Fibroblast of lung (primary cell): ENCODE measurements at regions not wholly inside any gene's neighbourhood (a gene's known extent, or its start where the extent isn't known, plus 50 kb on each side); places are given as distances from the start of the nearest gene placed in this dataset.

Experiments used
- DNase-seq, 2 donors: peaks; one replicate each; pipeline versions ENCODE4 v3.0.0 to v3.0.0-alpha.2; 2010; ENCODE audit warnings: low read depth in 2 of 2
- H2AFZ ChIP-seq: 2 replicates; pipeline ENCODE4 v1.5.1; 2012; ENCODE audit warnings: low read length, control low read depth, inconsistent platforms
- H3K27ac ChIP-seq: 2 replicates; pipeline ENCODE4 v1.5.1; 2011; ENCODE audit warnings: low read length, control low read depth; ENCODE audit not compliant: insufficient read depth
- H3K27me3 ChIP-seq: 2 replicates; pipeline ENCODE4 v1.5.1; 2011; ENCODE audit warnings: mild to moderate bottlenecking, low read length; ENCODE audit not compliant: control insufficient read depth, insufficient read depth
- H3K36me3 ChIP-seq: 2 replicates; pipeline ENCODE4 v1.5.1; 2011; ENCODE audit warnings: low read length; ENCODE audit not compliant: control insufficient read depth, insufficient read depth
- H3K4me1 ChIP-seq: 2 replicates; pipeline ENCODE4 v1.5.1; 2011; ENCODE audit warnings: low read length; ENCODE audit not compliant: control insufficient read depth, insufficient read depth; ENCODE audit errors: extremely low read depth
- H3K4me2 ChIP-seq: 2 replicates; pipeline ENCODE4 v1.5.1; 2011; ENCODE audit warnings: low read length, control low read depth; ENCODE audit not compliant: insufficient read depth; ENCODE audit errors: extremely low read depth
- H3K4me3 ChIP-seq, 4 experiments: fragments of 200-600 bp in 1 of 4; sonication (generic) in 1 of 4; replicated peaks in 1 of 4; 2 replicates each; pipeline ENCODE4 v1.5.1; 2011 to 2016; ENCODE audit warnings: low read length in 4 of 4, low read depth in 3 of 4, mild to moderate bottlenecking in 3 of 4, control low read depth in 2 of 4, inconsistent platforms in 1 of 4, mixed read lengths in 1 of 4; ENCODE audit not compliant: insufficient read depth in 1 of 4; ENCODE audit errors: control extremely low read depth in 1 of 4
- H3K79me2 ChIP-seq: 2 replicates; pipeline ENCODE4 v1.5.1; 2012; ENCODE audit warnings: mild to moderate bottlenecking, low read length, inconsistent platforms; ENCODE audit not compliant: control insufficient read depth, insufficient read depth
- H3K9ac ChIP-seq: 2 replicates; pipeline ENCODE4 v1.5.1; 2011; ENCODE audit warnings: mild to moderate bottlenecking, low read length, control low read depth; ENCODE audit not compliant: insufficient read depth
- H3K9me3 ChIP-seq: 2 replicates; pipeline ENCODE4 v1.5.1; 2012; ENCODE audit warnings: low read depth, low read length; ENCODE audit not compliant: control insufficient read depth, insufficient read depth
- H4K20me1 ChIP-seq: 2 replicates; pipeline ENCODE4 v1.5.1; 2011; ENCODE audit warnings: low read length; ENCODE audit not compliant: control insufficient read depth, insufficient read depth; ENCODE audit errors: extremely low read depth
- CTCF ChIP-seq, 2 donors: IDR thresholded peaks in 1 of 2; conservative IDR thresholded peaks in 1 of 2; 1 replicate in 1 of 2; 2 replicates in 1 of 2; pipeline ENCODE4 v1.5.1; 2011 to 2012; ENCODE audit warnings: low read length in 2 of 2, control low read depth in 1 of 2, inconsistent platforms in 1 of 2, low read depth in 1 of 2, mild to moderate bottlenecking in 1 of 2
- EZH2 ChIP-seq: IDR thresholded peaks from 2 replicates; pipeline ENCODE4 v1.5.1; 2012; ENCODE audit warnings: low read length, control low read depth, mild to moderate bottlenecking; ENCODE audit errors: missing control alignments

- no peak overlapping the region for H2AFZ ChIP-seq
- peak in 1 of 2 donors; percentile 5 for DNase-seq
- H3K27ac ChIP-seq: no peak overlapping the region
- H3K9me3 ChIP-seq: no peaks in the 10 kb centered on the region
- no peak overlapping the region for H3K4me3 ChIP-seq
- H3K36me3 ChIP-seq: no peaks in the 10 kb centered on the region
- TF ChIP-seq EZH2: no peak
- TF ChIP-seq CTCF (conservative IDR thresholded peaks at IDR 0.05 in 1 of 2, IDR thresholded peaks at IDR 0.05 in 1 of 2; ENCODE audit: low read depth in 1 of 2, low read length in 2 of 2): no peak
- H3K79me2 ChIP-seq: no peaks in the 10 kb centered on the region
- H3K27me3 ChIP-seq: no peaks in the 10 kb centered on the region
- H3K4me1 ChIP-seq: no peaks in the 10 kb centered on the region
- H3K9ac ChIP-seq: no peak overlapping the region
- H3K4me2 ChIP-seq: no peak overlapping the region
- H4K20me1 ChIP-seq: no peaks in the 10 kb centered on the region
Observed at GRCh38 chr3:147963711-147964110, 554.5 kb downstream of the ZIC1 start.

GRCh38 chr3:147975165-147975564, 566.0 kb downstream of the ZIC1 start:
- no peak for DNase-seq
- Histone ChIP-seq H3K36me3 (no peaks in the 10 kb centered on the region), H3K4me2 (no peak overlapping the region), H4K20me1 (no peaks in the 10 kb centered on the region), H3K9ac (no peak overlapping the region), H3K9me3 (no peaks in the 10 kb centered on the region), H3K27ac (no peak overlapping the region), H2AFZ (no peak overlapping the region), H3K4me3 (no peak overlapping the region), H3K4me1 (no peaks in the 10 kb centered on the region), H3K79me2 (no peaks in the 10 kb centered on the region), H3K27me3 (no peaks in the 10 kb centered on the region)
- no peak for TF ChIP-seq CTCF (conservative IDR thresholded peaks at IDR 0.05 in 1 of 2, IDR thresholded peaks at IDR 0.05 in 1 of 2; ENCODE audit: low read depth in 1 of 2, low read length in 2 of 2)
- TF ChIP-seq EZH2: no peak

- TF ChIP-seq EZH2 (no peak), CTCF (conservative IDR thresholded peaks at IDR 0.05 in 1 of 2, IDR thresholded peaks at IDR 0.05 in 1 of 2; ENCODE audit: low read depth in 1 of 2, low read length in 2 of 2) (no peak)
Observed at GRCh38 chr3:147977001-147977400, 567.8 kb downstream of the ZIC1 start.

More at GRCh38 chr3:147977001-147977400, 567.8 kb downstream of the ZIC1 start:
- no peak overlapping the region for H2AFZ ChIP-seq
- H3K4me1 ChIP-seq: no peaks in the 10 kb centered on the region
- H3K79me2 ChIP-seq: no peaks in the 10 kb centered on the region
- H3K9me3 ChIP-seq: no peaks in the 10 kb centered on the region
- no peak overlapping the region for H3K27ac ChIP-seq
- H3K4me2 ChIP-seq: no peak overlapping the region
- DNase-seq: peak in 1 of 2 donors; percentile 22
- H3K36me3 ChIP-seq: no peaks in the 10 kb centered on the region
- H4K20me1 ChIP-seq: no peaks in the 10 kb centered on the region
- H3K9ac ChIP-seq: no peak overlapping the region
- no peaks in the 10 kb centered on the region for H3K27me3 ChIP-seq
- H3K4me3 ChIP-seq: no peak overlapping the region
